IMR-90 (cell line): ENCODE measurements at regions not wholly inside any gene's neighbourhood (a gene's known extent, or its start where the extent isn't known, plus 50 kb on each side); places are given as distances from the start of the nearest gene placed in this dataset.

Experiments
- ATAC-seq: fragments of 200-7000 bp; cut with Tn5 transposase; 2 replicates; pipeline ENCODE4 v1.9.1; 2020; ENCODE audit warnings: low read depth, mild to moderate bottlenecking, moderate library complexity
- BruUV-seq: library from RNA; stranded (reverse); fragments of 400-500 nt; replicated peaks from 2 replicates; lab custom pipeline; 2021; lab: Mats Ljungman, UMichigan
- CTCF ChIA-PET: fragments of 300-600 bp; formaldehyde crosslinking; extraction: SDS; loops from one replicate; lab custom pipeline; 2021; ENCODE audit warnings: antibody characterized with exemption; lab: Yijun Ruan, JAX
- POLR2A ChIA-PET: fragments of 300-600 bp; sonication (Branson Sonifier 250); formaldehyde crosslinking; loops from one replicate; lab custom pipeline; 2022; ENCODE audit warnings: antibody characterized with exemption; ENCODE audit not compliant: unreplicated experiment; lab: Charles Lee
- DNase-seq: peaks from one replicate; pipeline ENCODE4 v3.0.0; 2013
- H2AFZ ChIP-seq: replicated peaks from 2 replicates; pipeline ENCODE3; 2013; ENCODE audit warnings: low read length, mild to moderate bottlenecking; ENCODE audit not compliant: poor library complexity
- H2AK5ac ChIP-seq: 2 replicates; pipeline ENCODE4 v1.6.1; 2013; ENCODE audit warnings: low read depth, low read length, inconsistent platforms
- H2AK9ac ChIP-seq: replicated peaks from 2 replicates; pipeline ENCODE3; 2013; ENCODE audit warnings: mild to moderate bottlenecking, low read depth, low read length, moderate library complexity; ENCODE audit not compliant: poor library complexity
- H2BK120ac ChIP-seq: 2 replicates; pipeline ENCODE4 v1.6.1; 2013; ENCODE audit warnings: low read depth, low read length, inconsistent platforms
- H2BK15ac ChIP-seq: 3 replicates; pipeline ENCODE4 v1.6.1; 2013; ENCODE audit warnings: low read depth, low read length, inconsistent platforms
- H2BK20ac ChIP-seq: 2 replicates; pipeline ENCODE4 v1.6.1; 2013; ENCODE audit warnings: low read depth, mild to moderate bottlenecking, inconsistent platforms, low read length, moderate library complexity
- H2BK5ac ChIP-seq: 2 replicates; pipeline ENCODE4 v1.6.1; 2013; ENCODE audit warnings: mild to moderate bottlenecking, low read depth, low read length, inconsistent platforms; ENCODE audit not compliant: poor library complexity, severe bottlenecking
- H3K14ac ChIP-seq: replicated peaks from 2 replicates; pipeline ENCODE4 v1.6.1; 2013; ENCODE audit warnings: low read depth, low read length, inconsistent platforms
- H3K18ac ChIP-seq: 2 replicates; pipeline ENCODE4 v1.6.1; 2013; ENCODE audit warnings: low read depth, low read length, control low read depth
- H3K23ac ChIP-seq: 2 replicates; pipeline ENCODE4 v1.6.1; 2013; ENCODE audit warnings: low read depth, low read length, inconsistent platforms
- H3K27ac ChIP-seq: 2 replicates; pipeline ENCODE4 v1.5.1; 2013; ENCODE audit warnings: mild to moderate bottlenecking, control low read depth, low read length; ENCODE audit not compliant: insufficient read depth
- H3K27me3 ChIP-seq: 2 replicates; pipeline ENCODE4 v1.6.1; 2013; ENCODE audit warnings: low read length; ENCODE audit not compliant: control insufficient read depth, insufficient read depth
- H3K36me3 ChIP-seq: 2 replicates; pipeline ENCODE4 v1.6.1; 2013; ENCODE audit warnings: low read length, mixed read lengths; ENCODE audit not compliant: control insufficient read depth, insufficient read depth
- H3K4ac ChIP-seq: 2 replicates; pipeline ENCODE4 v1.6.1; 2013; ENCODE audit warnings: low read depth, low read length, inconsistent platforms
- H3K4me1 ChIP-seq: 2 replicates; pipeline ENCODE4 v1.6.1; 2013; ENCODE audit warnings: low read length, mixed read lengths; ENCODE audit not compliant: control insufficient read depth, insufficient read depth
- H3K4me2 ChIP-seq: 2 replicates; pipeline ENCODE4 v1.6.1; 2013; ENCODE audit warnings: low read depth, mild to moderate bottlenecking, control low read depth, low read length, moderate library complexity
- H3K4me3 ChIP-seq: 2 replicates; pipeline ENCODE4 v1.5.1; 2013; ENCODE audit warnings: low read depth, mild to moderate bottlenecking, control low read depth, low read length, moderate library complexity; ENCODE audit not compliant: insufficient read depth
- H3K56ac ChIP-seq: 2 replicates; pipeline ENCODE4 v1.6.1; 2013; ENCODE audit warnings: low read length, inconsistent platforms; ENCODE audit not compliant: insufficient read depth; ENCODE audit errors: extremely low read depth
- H3K79me1 ChIP-seq, 2 experiments: 2 replicates each; pipeline ENCODE4 v1.6.1; 2013; ENCODE audit warnings: low read length in 2 of 2, inconsistent platforms in 1 of 2, low read depth in 1 of 2
- H3K9ac ChIP-seq: 2 replicates; pipeline ENCODE4 v1.6.1; 2013; ENCODE audit warnings: low read depth, low read length, control low read depth
- H3K9me1 ChIP-seq: 2 replicates; pipeline ENCODE4 v1.6.1; 2013; ENCODE audit warnings: low read length, inconsistent platforms; ENCODE audit not compliant: insufficient read depth
- H3K9me3 ChIP-seq: 2 replicates; pipeline ENCODE4 v1.6.1; 2013; ENCODE audit warnings: low read length; ENCODE audit not compliant: control insufficient read depth, insufficient read depth
- H4K20me1 ChIP-seq: 2 replicates; pipeline ENCODE4 v1.6.1; 2013; ENCODE audit warnings: low read length, inconsistent platforms; ENCODE audit not compliant: insufficient read depth
- H4K5ac ChIP-seq: 2 replicates; pipeline ENCODE4 v1.6.1; 2013; ENCODE audit warnings: mild to moderate bottlenecking, low read depth, low read length, control low read depth
- H4K8ac ChIP-seq, 2 experiments: 2 replicates each; pipeline ENCODE4 v1.6.1; 2013; ENCODE audit warnings: low read depth in 2 of 2, low read length in 2 of 2, control low read depth in 1 of 2, inconsistent platforms in 1 of 2
- H4K91ac ChIP-seq: 2 replicates; pipeline ENCODE4 v1.6.1; 2013; ENCODE audit warnings: low read depth, low read length, inconsistent platforms; ENCODE audit not compliant: insufficient read depth
- BHLHE40 ChIP-seq: fragments of 150-350 bp; IDR thresholded peaks from 2 replicates; pipeline ENCODE4 v1.6.1; 2016; ENCODE audit warnings: mild to moderate bottlenecking, low read depth, low read length
- CHD1 ChIP-seq: IDR thresholded peaks from 2 replicates; pipeline ENCODE4 v1.6.1; 2012; ENCODE audit warnings: low read depth, low read length, improper control_type of control experiment
- MAFK ChIP-seq: IDR thresholded peaks from 2 replicates; pipeline ENCODE4 v1.6.1; 2012; ENCODE audit warnings: low read depth, low read length, improper control_type of control experiment
- MXI1 ChIP-seq: IDR thresholded peaks from 2 replicates; pipeline ENCODE4 v1.6.1; 2012; ENCODE audit warnings: low read depth, mild to moderate bottlenecking, low read length, moderate library complexity, borderline replicate concordance
- POLR2A ChIP-seq: IDR thresholded peaks from 2 replicates; pipeline ENCODE4 v1.6.1; 2012; ENCODE audit warnings: mild to moderate bottlenecking, low read depth, low read length
- RAD21 ChIP-seq: IDR thresholded peaks from 2 replicates; pipeline ENCODE4 v1.6.1; 2012; ENCODE audit warnings: low read length, improper control_type of control experiment
- SMC3 ChIP-seq: fragments of 150-350 bp; IDR thresholded peaks from 2 replicates; pipeline ENCODE4 v1.6.1; 2016; ENCODE audit warnings: low read depth, mild to moderate bottlenecking, antibody characterized with exemption, low read length, moderate library complexity
- WGBS, 2 experiments: methylation state at CpG; one replicate each; pipeline versions ENCODE4 v1.1.5 to v1.1.7; 2013; ENCODE audit warnings: missing lambda C conversion rate in 2 of 2; ENCODE audit not compliant: insufficient read length in 1 of 2; ENCODE audit errors: extremely low coverage in 2 of 2; 5-methylcytosine and 5-hydroxymethylcytosine counted together
- dilution Hi-C: fragments of 300-500 bp; cut with HindIII; formaldehyde crosslinking; loops from one replicate; pipeline ENCODE4 v1.14.3; 2018; ENCODE audit warnings: low sequenced_read_pairs; ENCODE audit not compliant: unreplicated experiment
- in situ Hi-C: fragments of 300-500 bp; cut with MboI; formaldehyde crosslinking; loops from 3 replicates; pipeline ENCODE4 v1.14.3; 2019; ENCODE audit warnings: low sequenced_read_pairs, inconsistent platforms, mixed read lengths
- intact Hi-C: fragments of 100-400 bp; cut with micrococcal nuclease; formaldehyde crosslinking; loops from 2 replicates; pipeline ENCODE4 v1.10.0; 2022
- TF ChIP-seq, protein P1 (sequence below): fragments of 150-350 bp; IDR thresholded peaks from 2 replicates; pipeline ENCODE4 v1.6.1; 2017; ENCODE audit warnings: mild to moderate bottlenecking, antibody characterized with exemption, low read length, low read depth

DNA sequence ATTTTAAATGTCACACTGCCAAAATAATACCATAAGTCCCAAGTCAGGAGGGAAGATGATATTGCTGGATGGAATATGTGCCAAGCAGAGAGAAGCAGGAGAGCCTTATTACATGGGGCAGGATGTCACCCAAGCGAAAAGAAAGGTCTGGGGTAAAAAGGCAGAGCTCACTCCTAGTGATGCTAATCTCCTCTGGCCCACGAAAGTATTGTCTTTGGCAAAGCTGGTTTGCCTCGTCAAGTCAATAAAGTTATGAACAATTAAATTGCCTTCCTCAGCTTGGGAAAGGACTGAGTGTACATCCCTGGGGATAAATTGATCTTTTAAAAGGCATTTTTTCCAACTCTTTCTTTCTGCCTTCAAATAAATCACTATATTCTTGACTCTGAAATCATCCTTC is 220.6 kb downstream of the DMAC1 start:
- no peak for DNase-seq
- H4K91ac ChIP-seq = no peak overlapping the region
- no peaks in the 10 kb centered on the region for H3K9me3 ChIP-seq
- H3K9ac ChIP-seq = no peak overlapping the region
- no peak overlapping the region for H2BK120ac ChIP-seq
- H2AK9ac ChIP-seq = no peak overlapping the region
- H2AK5ac ChIP-seq = no peak overlapping the region
- no peaks in the 10 kb centered on the region for H3K27me3 ChIP-seq
- H3K18ac ChIP-seq = no peak overlapping the region
- no peaks in the 10 kb centered on the region for H3K79me1 ChIP-seq
- intact Hi-C loops (no loop called here), dilution Hi-C loops (no loop called here), in situ Hi-C loops (no loop called here)
- no TSS peak for BruUV-seq
- no peak overlapping the region for H3K4me3 ChIP-seq
- CTCF ChIA-PET = no interaction called here
- H3K23ac ChIP-seq = no peak overlapping the region
- no peak overlapping the region for H3K14ac ChIP-seq
- POLR2A ChIA-PET = no interaction called here
- no peaks in the 10 kb centered on the region for H4K20me1 ChIP-seq
- no peak overlapping the region for H3K27ac ChIP-seq
- H2BK20ac ChIP-seq = no peak overlapping the region
- H3K4me2 ChIP-seq = no peak overlapping the region
- ATAC-seq = no peak
- no peaks in the 10 kb centered on the region for H3K4me1 ChIP-seq
- H3K4ac ChIP-seq = no peak overlapping the region
- H3K56ac ChIP-seq = no peak overlapping the region
- H2AFZ ChIP-seq = no peak overlapping the region
- no peaks in the 10 kb centered on the region for H3K9me1 ChIP-seq
- no peak overlapping the region for H2BK15ac ChIP-seq
- H4K8ac ChIP-seq = no peak overlapping the region
- H4K5ac ChIP-seq = no peak overlapping the region
- no CpG with 5 or more reads among the region's 3 CpGs for WGBS, 2 experiments
- no peak overlapping the region for H2BK5ac ChIP-seq
- no peak for TF ChIP-seq BHLHE40
- TF ChIP-seq CHD1 = no peak
- TF ChIP-seq RAD21 = no peak
- TF ChIP-seq, protein P1, sequence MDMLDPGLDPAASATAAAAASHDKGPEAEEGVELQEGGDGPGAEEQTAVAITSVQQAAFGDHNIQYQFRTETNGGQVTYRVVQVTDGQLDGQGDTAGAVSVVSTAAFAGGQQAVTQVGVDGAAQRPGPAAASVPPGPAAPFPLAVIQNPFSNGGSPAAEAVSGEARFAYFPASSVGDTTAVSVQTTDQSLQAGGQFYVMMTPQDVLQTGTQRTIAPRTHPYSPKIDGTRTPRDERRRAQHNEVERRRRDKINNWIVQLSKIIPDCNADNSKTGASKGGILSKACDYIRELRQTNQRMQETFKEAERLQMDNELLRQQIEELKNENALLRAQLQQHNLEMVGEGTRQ = no peak
- no peak for TF ChIP-seq POLR2A
- no peak for TF ChIP-seq MXI1
- no peak for TF ChIP-seq SMC3
- TF ChIP-seq MAFK = no peak
- H3K36me3 ChIP-seq = no peaks in the 10 kb centered on the region
